RCC 7860 (cell line): ENCODE measurements at regions not wholly inside any gene's neighbourhood (a gene's known extent, or its start where the extent isn't known, plus 50 kb on each side); places are given as distances from the start of the nearest gene placed in this dataset.
"Not testable (repeated sequence)": the region's sequence is repeated elsewhere in the genome, so short reads cannot be mapped to it uniquely, and the experiment has no call there.

ENCODE experiments used
- DNase-seq: peaks from one replicate; pipeline ENCODE4 v3.0.0-alpha.2; 2015; ENCODE audit warnings: low spot score
- FAIRE-seq: peaks from 2 replicates; lab custom pipeline; 2012; peaks lifted over from hg19 to GRCh38; lab: Jason Lieb, UNC

GRCh38 chr2:166744117-166744516 is 144.2 kb upstream of the XIRP2 start:
- not testable (repeated sequence) for FAIRE-seq, DNase-seq

DNA sequence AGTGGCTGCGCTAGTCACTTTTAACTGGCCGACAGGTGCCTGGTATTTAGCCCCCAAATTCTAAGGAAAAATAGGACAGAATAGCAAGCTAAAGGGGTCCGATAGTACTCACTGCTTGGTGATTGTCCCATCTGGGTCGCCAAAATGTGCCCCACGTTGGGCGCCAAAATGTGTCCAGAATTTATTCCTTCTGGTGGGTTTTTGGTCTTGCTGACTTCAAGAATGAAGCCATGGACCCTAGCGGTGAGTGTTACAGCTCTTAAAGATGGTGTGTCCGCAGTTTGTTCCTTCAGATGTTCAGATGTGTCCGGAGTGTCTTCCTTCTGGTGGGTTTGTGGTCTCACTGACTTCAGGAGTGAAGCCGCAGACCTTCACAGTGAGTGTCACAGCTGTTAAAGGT is 144.8 kb upstream of the XIRP2 start:
- not testable (repeated sequence) for FAIRE-seq, DNase-seq

DNA sequence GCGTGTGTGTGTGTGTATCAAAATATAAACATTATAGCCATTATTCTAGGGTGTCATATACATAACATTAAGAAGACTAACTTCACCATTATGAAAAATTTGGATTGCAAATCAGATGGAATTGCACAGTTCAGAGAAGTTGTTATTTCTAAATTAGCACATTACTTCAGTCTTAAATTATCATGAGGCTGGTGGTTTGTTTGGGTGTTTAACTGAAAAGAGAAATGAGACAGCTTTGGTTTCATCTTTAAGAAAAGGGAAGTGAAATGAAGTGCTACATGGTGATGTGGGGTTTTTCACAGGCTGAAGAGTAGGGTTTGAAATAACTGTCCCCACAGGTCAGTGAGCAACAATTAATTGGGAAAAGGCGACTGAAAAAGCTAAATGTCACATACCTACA is 161.2 kb upstream of the XIRP2 start:
- DNase-seq (no peak), FAIRE-seq (no peak)

GRCh38 chr2:166725927-166726924 is 162.1 kb upstream of the XIRP2 start:
- no peak for FAIRE-seq

GRCh38 chr2:166716968-166717367 is 171.3 kb upstream of the XIRP2 start:
- DNase-seq (no peak), FAIRE-seq (no peak)

More at GRCh38 chr2:166725927-166726924, 162.1 kb upstream of the XIRP2 start:
- DNase-seq = no peak

DNA sequence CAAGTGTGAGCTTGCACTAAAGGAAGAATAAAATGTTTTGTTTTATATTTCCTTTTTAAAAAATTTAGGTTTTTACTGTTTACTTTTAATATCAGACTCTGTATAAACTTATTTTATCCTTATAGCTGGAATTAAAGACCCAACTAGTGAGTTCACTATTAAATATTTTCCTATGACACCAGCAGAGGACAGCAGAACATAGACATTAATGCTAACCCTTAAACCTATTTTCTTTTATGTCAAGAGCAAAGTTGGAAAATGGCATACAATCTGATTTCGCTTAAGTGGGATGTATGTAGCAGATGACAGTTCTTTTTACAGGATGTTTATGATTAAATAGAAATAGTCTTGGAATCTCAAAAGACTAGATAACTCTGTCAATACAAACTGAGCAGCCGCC is 188.2 kb upstream of the XIRP2 start:
- FAIRE-seq = no peak
- DNase-seq = no peak

- DNase-seq = no peak
- FAIRE-seq = peak; percentile 72
These were observed 193.1 kb upstream of the XIRP2 start for GRCh38 chr2:166695154-166695553.

DNA sequence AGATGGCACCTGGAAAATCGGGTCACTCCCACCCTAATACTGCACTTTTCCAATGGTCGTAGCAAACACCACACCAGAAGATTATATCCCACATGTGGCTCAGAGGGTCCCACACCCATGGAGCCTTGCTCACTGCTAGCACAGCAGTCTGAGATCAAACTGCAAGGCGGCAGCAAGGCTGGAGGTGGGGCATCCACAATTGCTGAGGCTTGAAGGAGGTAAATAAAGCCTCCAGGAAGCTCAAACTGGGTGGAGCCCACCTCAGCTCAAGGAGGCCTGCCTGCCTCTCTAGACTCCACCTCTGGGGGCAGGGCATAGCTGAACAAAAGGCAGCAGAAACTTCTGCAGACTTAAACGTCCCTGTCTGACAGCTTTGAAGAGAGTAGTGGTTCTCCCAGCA is 192.0 kb upstream of the SCN7A start:
- not testable (repeated sequence) for DNase-seq, FAIRE-seq

- DNase-seq = no peak
- no peak for FAIRE-seq
These were observed 183.9 kb upstream of the SCN7A start for GRCh38 chr2:166677996-166678395.

DNA sequence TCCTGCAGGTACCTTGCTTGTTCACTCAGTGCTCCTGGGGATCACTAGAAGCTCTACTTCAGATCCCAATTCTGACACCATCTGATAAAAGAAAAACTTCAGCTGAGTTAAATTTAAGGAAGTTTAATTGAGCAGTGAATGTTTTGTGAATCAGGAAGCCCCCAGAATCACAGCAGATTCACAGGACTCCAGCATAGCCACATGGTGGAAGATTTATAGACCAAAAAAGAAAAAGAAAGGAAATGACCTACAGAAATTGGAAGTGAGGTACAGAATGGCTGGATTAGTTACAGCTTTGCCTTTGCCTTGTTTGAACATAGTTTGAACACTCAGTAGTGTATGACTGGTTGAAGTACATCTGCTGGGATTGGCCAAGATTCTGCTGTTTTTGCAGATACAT is 182.7 kb upstream of the SCN7A start:
- DNase-seq (no peak), FAIRE-seq (no peak)

DNA sequence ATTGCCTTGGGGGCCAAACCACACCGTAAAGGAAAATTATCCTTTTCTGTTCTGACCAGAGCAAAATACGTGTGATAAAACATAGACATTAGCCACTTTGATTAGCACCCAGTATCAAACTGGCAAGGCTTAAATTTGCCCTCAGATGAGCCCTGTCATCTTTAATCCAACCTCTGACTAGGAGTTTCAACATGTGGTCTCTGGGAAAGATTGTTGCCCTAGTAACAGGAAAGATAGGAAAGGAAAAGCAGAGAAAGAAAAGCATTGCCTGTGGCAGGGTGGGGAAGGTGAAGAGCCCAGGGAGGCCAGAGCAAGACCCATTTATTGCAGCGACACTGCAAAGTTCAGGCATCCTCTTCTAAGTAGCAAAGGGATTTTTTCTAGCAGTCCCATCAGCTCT is 181.5 kb upstream of the SCN7A start:
- DNase-seq = no peak
- FAIRE-seq = no peak

DNA sequence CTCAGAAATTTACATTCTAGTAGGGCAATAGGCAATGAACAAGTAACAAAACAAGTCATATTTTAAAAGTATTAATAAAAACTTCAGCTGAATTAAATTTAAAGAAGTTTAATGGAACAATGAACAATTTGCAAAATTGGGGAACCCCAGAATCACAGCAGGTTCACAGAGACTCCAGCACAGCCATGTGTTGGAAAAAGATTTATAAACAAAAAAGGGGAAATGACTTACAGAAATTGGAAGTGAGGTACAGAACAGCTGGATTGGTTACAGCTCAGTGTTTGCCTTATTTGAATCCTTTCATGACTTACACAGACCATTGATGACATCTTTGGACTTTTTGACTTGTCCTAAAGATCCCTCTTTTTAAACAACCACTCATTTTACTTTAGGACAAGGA is 179.9 kb upstream of the SCN7A start:
- no peak for FAIRE-seq
- no peak for DNase-seq

- no peak for FAIRE-seq
- no peak for DNase-seq
These were observed 177.8 kb upstream of the SCN7A start for GRCh38 chr2:166671801-166672200.

GRCh38 chr2:166671235-166671634 is 177.2 kb upstream of the SCN7A start:
- FAIRE-seq (no peak), DNase-seq (no peak)

DNA sequence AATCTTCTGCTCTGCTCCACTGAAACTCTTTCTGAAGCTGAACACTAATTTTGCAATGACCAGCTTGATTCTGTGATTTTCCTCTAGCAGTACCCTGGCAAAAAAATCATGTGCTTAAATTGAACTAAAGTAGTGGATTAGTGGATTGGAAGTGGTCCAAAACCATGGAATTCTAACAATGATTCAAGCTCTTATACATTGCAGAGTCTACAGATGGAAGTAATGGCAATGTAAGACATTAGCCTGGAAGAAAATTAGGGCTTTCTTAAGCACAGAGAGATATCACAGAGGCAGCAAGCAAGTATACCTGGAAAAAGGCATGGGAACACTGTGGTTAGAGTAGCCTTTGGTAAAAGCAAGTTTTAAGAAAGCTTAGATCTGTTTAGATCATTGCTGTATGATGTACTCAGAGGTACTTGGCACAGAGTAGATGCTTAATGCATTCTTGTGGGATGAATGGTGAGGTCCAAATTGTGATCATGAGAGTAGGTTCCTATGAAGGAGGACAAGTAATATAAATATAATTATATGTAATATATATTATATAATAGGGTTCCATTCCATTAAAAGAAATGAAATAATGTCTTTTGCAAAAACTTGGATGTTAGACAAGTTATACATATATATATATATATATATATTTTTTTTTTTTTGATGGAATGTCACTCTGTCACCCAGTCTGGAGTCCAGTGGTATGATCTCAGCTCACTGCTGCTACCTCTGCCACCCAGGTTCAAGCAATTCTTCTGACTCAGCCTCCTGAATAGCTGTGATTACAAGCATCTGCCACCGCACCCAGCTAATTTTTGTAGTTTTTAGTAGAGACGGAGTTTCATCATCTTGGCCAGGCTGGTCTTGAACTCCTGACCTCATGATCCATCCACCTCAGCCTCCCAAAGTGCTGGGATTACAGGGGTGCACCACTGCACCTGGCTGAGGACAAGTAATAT is 172.2 kb upstream of the SCN7A start:
- FAIRE-seq (no peak), DNase-seq (no peak)

GRCh38 chr2:166661824-166662223 is 167.8 kb upstream of the SCN7A start:
- no peak for DNase-seq
- FAIRE-seq = no peak

- no peak for FAIRE-seq
- no peak for DNase-seq
These were observed 167.3 kb upstream of the SCN7A start for GRCh38 chr2:166661391-166661790.

DNA sequence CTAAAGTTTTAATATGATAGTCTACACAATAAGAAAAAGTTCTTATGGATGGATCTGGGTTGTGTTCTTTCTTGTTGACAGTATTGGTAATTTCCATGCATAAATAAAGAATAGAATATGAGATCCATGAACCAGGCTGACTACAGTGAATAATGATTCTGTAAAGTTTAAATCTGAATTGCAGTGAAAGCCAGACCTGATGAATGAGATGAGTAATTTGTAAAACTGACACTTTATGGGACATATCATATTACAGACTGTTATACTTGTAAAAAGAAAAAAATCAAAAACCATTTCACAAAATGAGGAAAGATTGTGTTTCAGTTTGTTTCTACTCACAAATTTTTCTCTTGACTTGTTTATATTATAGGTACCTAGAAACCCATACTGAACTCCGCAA is 164.9 kb upstream of the SCN7A start:
- no peak for FAIRE-seq
- no peak for DNase-seq

- DNase-seq (peak; percentile 38), FAIRE-seq (peak; percentile 68)
These were observed 159.2 kb upstream of the SCN7A start for GRCh38 chr2:166653185-166653813.

GRCh38 chr2:166651991-166652390 is 157.9 kb upstream of the SCN7A start:
- FAIRE-seq = no peak
- no peak for DNase-seq
